ENCODE measurements at regions not wholly inside any gene's neighbourhood (a gene's known extent, or its start where the extent isn't known, plus 50 kb on each side); places are given as distances from the start of the nearest gene placed in this dataset.
"Not testable (repeated sequence)": the region's sequence is repeated elsewhere in the genome, so short reads cannot be mapped to it uniquely, and the experiment has no call there.

DNA sequence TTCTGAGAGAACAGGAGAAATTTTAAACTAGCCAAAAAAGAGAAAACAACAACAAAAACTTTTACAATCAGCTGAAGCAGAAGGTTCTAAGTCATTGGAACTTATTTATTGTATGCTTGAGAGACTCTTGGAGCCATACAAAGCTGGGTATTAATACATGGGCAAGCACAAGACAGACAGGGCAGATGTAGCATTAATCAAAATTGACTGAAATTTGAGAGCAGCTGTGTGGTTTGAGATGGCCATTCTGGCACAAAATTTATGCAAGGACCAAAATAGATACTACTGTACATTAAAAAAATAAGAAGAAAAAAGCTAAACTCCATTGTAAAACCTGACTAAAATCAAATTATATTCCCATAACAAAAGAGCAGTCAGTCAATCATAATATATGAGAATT is 892.5 kb downstream of the PLA2G4A start:
- ATAC-seq, result no peak

DNA sequence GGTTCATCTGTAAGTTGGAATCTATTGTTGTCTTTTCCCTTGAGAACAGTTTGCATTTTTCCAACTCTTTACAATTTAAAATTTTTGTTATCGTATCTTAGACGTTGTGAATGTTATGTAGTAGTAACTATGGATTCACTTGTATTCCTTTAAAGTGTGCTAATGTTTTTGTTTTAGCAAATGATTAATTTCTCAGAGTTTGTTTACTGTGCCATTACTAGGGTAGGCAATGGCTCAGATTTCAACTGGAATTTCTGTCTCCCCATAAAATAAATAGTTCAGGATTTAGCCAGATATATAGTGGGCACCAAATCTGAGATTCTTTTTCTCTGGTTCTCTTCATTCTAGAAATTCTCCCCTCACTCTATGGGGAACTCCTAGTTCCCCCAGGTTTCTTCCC is 896.5 kb downstream of the PLA2G4A start:
- no peak for DNase-seq
- no peak for ATAC-seq

More for the DNA sequence above, 892.5 kb downstream of the PLA2G4A start:
- DNase-seq, result no peak

DNA sequence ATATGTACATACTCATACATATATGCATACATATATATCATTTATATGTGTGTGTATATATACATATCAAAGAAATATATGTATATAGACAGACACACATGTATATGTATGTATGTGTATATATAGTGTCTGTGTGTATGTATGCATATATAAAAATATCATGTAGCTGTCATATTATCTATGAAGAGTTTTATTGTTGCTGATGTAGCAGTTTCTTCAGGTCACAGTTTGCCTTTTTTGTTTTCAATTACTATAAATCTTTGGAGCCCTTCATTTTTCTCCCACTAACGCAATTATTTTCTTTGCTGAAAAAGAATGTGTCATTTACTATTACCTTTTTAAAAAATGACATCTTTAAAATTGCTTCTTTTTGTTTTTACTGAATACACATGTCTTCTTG is 904.5 kb downstream of the PLA2G4A start:
- DNase-seq (no peak), ATAC-seq (no peak)

DNA sequence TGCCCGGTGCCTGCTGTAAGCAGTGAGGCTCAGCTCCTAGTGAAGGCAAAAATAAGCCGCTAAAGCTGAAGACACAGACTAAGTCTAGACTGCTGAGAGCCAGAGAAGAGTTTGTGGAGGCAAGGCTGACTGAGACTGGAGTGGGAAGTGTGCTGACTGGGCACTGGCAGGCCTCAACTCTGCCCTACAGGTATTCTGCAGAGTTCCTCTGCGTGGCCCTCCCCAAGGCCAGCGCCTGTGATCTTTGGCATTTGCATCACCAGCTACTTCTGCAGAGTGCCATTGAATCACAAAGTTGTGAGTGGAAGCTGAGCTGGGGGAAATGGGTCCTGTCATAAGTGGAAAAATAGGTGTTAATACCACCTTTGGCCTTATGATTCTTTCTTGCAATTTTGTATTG is 905.7 kb downstream of the PLA2G4A start:
- ATAC-seq (no peak), DNase-seq (no peak)

DNA sequence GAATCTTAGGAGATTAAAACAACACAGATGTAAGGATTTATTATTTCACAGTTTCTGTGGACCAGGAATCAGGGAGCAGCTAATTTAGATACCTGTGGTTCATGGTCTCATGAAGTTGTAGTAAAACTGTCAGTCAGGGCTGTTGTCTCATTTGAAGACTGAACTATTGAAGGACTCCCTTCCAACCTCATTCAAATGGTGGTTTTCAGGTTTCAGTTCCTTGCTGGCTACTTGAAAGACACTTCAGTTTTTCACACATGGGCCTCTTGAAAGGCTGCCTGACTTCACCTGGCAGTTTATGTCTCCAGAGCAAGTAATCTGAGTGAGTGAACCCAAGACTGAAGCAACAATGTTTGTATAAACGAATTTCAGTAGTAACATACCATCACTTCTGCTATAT is 915.9 kb downstream of the PLA2G4A start:
- ATAC-seq (no peak), DNase-seq (no peak)

DNA sequence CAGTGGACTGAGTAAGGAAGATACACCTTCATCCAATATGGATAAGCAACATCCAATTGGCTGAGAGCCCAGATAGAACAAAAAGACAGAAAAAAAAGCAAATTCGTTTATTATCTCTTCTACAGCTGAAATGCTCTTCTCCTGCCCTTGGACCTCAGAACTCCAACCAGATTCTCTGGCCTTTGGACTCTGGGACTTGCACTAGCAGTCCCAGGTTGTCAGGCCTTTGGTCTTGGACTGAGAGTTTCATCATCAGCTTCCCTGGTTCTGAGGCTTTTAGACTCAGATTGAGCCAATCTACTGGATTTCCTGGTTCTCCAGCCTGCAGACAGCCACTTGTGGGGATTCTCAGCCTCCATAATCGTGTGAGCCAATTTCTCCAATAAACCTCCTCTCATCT is 926.8 kb downstream of the PLA2G4A start:
- ATAC-seq, result no peak
- no peak for DNase-seq

DNA sequence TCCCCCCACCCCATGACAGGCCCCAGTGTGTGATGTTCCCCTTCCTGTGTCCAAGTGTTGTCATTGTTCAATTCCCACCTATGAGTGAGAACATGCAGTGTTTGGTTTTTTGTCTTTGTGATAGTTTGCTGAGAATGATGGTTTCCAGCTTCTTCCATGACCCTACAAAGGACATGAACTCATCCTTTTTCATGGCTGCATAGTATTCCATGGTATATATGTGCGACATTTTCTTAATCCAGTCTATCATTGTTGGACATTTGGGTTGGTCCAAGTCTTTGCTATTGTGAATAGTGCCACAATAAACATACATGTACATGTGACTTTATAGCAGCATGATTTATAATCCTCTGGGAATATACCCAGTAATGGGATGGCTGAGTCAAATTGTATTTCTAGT is 927.9 kb downstream of the PLA2G4A start:
- ATAC-seq, DNase-seq: not testable (repeated sequence)

DNA sequence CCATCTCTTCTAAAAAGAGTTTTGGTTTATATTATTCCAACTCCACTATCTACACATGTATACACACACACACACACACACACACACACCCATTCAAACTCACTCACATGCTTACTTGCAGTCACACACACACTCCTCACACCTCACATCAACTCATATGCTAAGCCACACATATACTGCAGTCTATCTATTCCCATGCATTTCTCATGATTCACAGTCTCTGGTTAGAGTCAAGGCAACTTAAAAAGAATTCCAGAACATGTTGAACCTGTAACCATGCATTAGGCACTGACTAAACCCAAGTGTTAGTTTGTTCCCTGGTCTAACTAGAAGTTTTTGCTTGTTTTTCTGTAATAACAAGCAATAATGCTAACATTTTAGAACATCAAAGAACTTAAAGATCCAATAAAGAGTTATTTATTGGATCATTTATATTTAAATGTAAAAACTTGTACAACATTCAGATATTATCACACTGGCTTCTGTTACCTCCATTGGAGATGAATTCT is 931.1 kb downstream of the PLA2G4A start:
- DNase-seq, result no peak
- no peak for ATAC-seq

DNA sequence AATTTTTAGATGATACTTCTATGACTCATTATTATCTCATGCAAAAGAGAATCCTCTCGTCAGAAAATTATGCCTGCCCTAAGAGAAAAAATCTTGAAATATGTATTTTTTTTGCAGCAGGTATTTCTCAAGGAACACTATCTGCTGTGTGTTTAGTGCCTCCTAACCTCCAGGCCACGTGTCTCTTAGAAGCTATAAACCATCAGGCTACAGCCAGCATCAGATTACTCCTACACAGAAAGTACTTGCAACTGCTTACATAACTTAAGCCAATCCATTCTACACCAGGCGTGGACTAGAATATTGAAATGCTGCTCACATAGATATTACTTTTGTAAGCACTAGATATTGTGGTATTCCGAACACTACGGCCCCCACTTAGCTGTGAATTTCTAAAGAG is 933.4 kb downstream of the PLA2G4A start:
- DNase-seq, result no peak

DNA sequence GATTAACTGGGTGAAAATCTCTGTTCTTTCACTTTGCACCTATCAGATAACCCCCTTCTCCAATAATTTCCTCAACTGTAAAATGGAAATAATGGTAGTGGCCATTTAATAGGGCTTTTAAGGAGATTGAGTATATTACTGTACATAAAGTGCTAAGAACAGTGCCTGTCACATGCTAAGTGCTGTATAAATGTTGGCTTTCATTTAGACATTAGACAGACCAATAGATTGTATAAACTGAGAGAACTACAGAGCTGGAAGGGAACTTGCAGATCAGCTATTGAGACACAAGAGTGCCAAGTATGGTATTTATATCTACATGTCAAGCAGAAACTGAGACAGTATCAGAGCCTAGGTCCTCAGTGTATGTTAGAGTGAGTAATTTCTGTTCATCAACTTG is 934.7 kb downstream of the PLA2G4A start:
- ATAC-seq (no peak), DNase-seq (no peak)

More for the DNA sequence above, 933.4 kb downstream of the PLA2G4A start:
- no peak for ATAC-seq

DNA sequence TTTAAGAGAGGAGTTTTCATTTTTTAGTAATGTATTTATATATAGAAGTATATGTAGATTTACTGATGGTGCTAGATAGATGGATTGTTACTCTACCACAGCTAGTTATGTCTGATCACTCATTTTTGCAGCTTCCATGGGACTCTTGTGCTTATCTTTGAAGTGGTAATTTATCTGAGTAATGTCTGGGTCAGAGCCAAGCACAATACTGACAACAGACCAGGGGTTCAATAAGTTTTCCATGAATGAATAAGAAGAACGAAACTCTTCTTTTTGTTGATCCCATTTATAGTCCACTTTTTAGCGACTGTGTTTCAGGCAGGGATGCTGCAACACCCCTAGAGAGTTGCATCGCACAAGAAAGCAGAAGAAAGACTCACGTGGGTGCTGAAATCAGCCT is 935.2 kb downstream of the PLA2G4A start:
- DNase-seq (no peak), ATAC-seq (no peak)

DNA sequence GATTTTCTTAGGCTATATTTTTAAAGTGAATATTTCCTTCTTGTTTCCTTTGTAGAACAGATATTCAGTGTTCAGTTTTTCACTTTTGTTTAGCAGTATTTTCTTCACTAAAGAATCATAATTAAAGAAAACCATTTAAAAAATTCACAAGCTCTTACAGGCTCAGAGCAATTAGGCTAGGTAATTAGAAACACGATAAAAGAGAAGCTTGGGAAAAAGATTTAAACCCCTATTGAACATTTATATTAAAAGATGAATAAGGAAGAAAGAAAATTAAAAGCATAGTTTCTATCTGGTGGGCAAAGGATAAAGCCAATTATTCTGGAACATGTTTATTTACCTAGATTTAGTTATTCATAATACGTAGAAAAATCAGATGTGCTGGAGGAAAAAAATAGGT is 942.6 kb downstream of the PLA2G4A start:
- DNase-seq, result no peak
- ATAC-seq, result no peak

DNA sequence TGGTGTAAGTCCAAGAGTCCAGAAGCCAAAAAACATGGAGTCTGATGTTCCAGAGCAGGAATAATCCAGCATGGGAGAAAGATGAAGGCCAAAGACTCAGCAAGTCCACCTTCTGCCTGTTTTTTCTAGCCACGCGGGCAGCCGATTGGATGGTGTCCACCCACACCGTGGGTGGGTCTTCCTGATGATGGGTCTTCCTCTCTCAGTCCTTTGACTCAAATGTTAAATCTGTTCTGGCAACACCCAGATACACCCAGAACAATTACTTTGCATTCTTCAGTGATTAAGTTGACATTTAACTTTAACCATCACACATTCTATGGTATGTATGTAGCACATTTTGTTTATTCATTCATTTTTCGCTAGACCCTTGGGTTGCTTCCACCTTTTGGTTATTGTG is 944.4 kb downstream of the PLA2G4A start:
- ATAC-seq (no peak), DNase-seq (no peak)

DNA sequence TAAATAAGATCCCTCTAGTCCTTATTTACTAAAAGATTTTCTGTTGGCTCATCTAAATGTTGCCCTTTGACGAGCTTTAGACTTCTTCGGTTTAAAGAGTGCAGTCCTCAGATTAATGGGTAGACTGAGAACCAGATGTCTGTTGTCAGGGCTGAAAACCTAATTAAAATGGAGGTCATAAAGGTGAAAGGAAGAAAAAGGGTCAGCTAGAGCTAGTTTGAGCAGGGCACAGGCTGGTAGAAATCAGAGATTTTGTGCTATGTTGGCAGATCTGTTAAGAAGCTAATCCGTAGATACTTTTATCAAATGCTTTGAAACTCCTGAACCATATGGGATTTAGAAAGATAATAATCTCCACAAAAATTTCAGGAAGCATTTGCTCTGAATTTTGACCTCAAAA is 959.0 kb downstream of the PLA2G4A start:
- no peak for ATAC-seq
- no peak for DNase-seq

DNA sequence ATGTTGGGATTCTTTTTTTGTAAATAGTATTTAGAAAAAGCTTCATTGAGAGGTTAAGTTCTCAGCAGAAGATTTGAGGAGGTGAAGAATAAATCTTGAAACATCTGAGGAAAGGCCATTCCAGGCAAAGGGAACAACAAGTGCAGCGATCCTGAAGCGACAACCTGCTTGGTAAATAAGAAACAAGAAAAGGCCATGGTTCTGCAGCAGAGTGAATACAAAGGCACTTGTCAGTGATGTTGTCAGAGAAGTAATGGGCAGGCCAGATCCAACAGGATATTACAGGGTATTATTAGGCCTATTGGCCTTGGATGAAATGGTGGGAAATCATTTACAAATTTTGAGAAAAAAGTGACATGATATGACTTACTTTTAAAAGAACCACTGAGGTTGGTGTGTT is 960.0 kb downstream of the PLA2G4A start:
- DNase-seq, result no peak
- ATAC-seq, result no peak

DNA sequence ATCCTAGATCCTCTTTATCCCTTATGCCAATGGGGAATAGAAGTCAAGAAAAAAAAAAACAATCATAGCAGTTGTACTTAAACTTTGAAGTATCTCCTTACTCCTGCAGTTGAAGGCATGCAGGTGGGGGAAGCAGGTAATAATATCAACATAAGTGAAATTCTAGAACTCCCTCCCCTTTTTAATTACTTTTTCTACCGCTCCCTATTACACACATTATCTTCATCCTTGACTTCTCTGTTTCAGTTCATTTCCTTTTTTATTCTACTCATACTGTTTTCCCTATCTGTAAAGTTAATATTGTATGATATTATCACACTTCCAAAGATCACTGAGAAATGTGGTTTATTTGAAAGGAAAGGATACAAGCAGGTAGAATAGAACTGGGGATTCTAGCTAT is 962.0 kb downstream of the PLA2G4A start:
- DNase-seq (no peak), ATAC-seq (no peak)

DNA sequence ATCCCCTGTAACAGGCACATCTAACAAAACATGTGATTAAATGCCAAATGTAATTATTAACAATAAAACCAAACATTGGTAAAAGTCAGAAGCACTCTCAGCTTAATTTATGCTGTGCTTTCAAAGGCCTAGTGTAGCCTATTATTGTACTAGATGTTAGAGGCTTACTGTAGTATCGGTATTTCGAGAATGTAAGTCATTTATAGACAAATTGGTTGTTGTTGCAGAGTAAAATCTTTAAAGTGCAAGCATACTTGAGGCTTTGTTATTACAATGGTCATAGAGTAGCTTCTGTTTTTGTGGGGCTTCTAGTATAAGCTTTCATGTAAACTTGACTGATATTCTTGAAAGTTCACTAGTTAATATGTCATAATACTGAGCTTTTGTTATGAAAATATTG is 965.8 kb downstream of the PLA2G4A start:
- ATAC-seq (no peak), DNase-seq (no peak)

DNA sequence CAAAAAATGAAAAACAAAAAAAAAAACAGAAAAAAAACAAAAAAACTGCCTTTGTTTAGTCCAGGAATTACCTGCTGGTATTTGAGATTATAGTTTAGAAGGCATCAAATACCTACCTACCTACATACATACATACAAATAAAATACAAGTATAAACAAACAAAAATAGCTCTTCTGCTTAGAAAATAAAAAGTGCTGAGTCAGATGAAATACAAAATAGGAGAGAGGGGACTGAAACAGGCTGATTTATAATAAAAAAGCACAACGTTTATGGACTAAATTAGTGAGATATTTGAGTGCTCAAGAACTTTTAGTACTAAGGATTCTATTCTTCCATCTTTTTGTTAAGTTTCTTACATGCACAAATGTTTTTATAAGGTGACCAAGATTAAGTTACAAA is 980.8 kb downstream of the PLA2G4A start:
- ATAC-seq, result no peak
- DNase-seq, result no peak

DNA sequence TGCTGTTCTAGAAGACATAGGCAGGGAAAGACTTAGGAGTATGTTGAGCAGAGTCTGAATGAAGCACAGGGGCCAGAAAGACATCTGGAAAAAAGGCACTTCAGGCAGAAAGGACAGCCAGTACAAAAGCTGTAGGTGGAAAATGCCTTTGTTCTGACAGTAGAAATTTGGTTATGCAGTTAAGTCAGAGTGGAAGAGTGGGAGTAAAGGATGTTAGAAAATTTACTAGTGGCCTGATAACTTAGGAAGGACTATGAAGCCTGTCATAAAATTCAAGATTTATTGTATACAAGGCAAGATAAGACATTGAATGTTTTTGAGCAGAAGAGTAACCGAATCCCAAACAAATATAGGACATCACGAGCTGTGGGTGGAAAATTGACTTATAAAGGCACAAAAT is 987.9 kb downstream of the PLA2G4A start:
- ATAC-seq (no peak), DNase-seq (no peak)

DNA sequence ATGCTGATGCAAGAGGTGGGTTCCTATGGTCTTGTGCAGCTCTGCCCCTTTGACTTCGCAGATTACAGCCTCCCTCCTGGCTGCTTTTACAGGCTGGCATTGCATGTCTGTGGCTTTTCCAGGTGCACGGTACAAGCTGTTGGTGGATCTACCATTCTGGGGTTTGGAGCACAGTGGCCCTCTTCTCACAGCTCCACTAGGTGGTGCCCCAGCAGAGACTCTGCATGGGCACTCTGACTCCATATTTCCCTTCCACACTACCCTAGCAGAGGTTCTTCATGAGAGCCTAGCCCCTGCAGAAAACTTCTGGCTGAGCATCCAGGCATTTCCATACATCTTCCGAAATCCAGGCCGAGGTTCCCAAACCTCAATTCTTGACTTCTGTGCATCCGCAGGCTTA is 989.0 kb downstream of the PLA2G4A start:
- no peak for DNase-seq
- ATAC-seq, result no peak

DNA sequence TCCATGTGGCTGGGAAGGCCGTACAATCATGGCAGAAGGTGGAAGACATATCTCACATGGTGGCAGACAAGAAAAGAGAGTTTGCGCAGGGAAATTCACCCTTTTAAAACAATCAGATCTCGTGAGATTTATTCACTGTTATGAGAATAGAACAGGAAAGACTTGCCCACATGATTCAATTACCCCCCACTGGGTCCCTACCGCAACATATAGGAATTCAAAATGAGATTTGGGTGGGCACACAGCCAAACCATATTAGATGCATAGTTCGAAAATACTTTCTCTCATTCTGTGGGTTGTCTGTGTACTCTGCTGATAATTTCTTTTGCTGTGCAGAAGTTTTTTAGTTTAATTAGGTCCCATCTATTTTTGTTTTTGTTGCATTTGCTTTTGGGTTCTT is 990.3 kb downstream of the PLA2G4A start:
- no peak for DNase-seq
- no peak for ATAC-seq

DNA sequence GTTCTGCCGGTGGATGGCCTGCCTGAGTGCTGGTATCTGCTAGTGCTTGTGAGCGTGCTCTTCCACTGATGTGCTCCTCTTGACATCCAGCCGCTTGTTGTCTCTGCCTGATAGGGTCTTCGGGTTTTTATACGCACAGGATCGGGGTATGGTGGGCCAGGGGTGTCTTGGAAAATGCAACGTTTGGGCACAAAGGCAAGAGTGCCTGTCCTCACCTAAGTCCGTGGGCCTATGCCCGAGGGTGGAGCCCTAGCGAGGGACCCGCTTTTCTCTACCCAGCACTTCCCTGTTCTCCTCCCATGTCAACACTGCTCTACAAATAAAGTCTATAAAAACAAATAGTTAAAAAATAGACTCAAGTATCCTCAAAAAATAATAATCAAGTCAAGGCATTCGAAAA is 1007.8 kb downstream of the PLA2G4A start:
- no peak for ATAC-seq

DNA sequence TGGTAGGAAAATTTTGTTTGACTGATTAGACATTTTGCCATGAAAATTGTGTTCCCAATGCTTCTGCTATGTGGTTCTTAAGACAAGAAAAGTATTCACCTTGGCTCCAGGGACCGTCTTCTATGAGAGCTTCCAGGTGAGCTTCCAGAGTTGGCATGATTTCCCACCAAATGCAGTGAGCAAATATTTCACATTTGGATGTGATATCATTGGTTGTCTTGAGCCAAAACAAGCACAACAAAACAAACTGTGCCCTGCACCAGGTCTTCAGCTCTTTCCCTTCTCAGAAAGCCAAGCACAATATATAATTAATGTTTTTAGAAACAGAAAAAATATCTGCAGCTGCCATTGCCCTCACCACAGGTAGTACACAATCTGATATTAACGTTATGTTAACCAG is 1009.0 kb downstream of the PLA2G4A start:
- ATAC-seq (no peak), DNase-seq (no peak)

More for the DNA sequence above, 1007.8 kb downstream of the PLA2G4A start:
- DNase-seq, result no peak

DNA sequence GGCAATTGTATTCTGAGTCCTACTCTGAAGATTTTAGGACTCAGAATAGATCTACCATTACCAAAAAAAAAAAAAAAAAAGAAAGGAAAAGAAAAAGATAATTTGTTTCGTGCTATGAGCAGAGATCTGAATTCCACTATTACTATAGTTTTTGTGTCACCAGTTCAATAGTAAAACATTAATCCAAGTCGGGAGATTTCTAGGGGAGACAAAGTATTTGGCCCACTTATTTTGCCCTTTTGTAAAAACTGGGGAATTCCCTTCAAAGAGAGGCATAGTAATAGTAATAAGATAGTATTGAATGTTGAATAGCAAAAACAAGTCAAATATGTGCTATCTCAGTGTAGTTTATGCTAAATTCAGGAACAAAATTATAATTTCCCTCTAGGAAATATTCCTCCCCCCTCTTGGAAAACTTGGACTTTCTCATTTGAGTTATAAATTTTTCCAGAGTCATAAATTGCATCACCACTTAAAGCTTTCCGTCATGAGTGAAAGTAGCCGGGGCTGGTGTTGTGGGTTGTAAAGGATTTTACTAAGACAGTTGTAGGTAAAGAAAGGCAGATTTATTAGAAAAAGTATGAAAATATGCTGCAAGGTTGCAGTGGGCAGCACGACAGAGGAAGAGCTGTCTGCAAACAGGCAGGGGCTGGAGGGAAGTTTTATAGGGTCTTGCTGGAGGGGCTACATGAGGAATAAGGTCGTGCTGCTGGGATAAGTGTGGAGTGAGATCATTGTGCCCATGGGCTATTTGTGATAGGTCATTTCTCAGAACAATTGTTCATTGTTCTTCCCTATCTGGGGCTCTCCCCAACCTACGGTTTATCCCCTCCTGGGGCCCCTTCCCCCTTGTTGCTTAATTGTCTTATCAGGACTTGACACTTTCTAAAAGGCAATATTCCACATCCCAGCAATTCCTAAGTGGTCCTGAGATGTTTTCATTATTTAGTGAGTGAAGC is 1009.9 kb downstream of the PLA2G4A start:
- DNase-seq (no peak), ATAC-seq (no peak)
